Neural crest cell (in vitro differentiated cells): ENCODE measurements at regions not wholly inside any gene's neighbourhood (a gene's known extent, or its start where the extent isn't known, plus 50 kb on each side); places are given as distances from the start of the nearest gene placed in this dataset.

Source experiments
- DNase-seq: peaks from one replicate; pipeline ENCODE4 v3.0.0; 2021; ENCODE audit warnings: low read depth, mixed read lengths, low spot score
- H3K27ac Mint-ChIP-seq: one replicate; pipeline ENCODE4 v1.8.0; 2021; ENCODE audit warnings: mild to moderate bottlenecking, mixed read lengths; ENCODE audit not compliant: unreplicated experiment
- H3K27me3 Mint-ChIP-seq: 2 replicates; pipeline ENCODE4 v1.8.0; 2021; ENCODE audit warnings: low read depth, mild to moderate bottlenecking, mixed read lengths
- H3K36me3 Mint-ChIP-seq: 2 replicates; pipeline ENCODE4 v1.8.0; 2021; ENCODE audit warnings: low read depth, mild to moderate bottlenecking, mixed read lengths
- H3K4me1 Mint-ChIP-seq: 2 replicates; pipeline ENCODE4 v1.8.0; 2021; ENCODE audit warnings: mixed read lengths
- H3K4me3 Mint-ChIP-seq: one replicate; pipeline ENCODE4 v1.8.0; 2021; ENCODE audit warnings: mild to moderate bottlenecking, mixed read lengths
- H3K9me3 Mint-ChIP-seq: 2 replicates; pipeline ENCODE4 v1.8.0; 2021; ENCODE audit warnings: mixed read lengths
- TF ChIP-seq, protein P1 (sequence below): fragments of 200-600 bp; sonication (generic); conservative IDR thresholded peaks from 2 replicates; pipeline ENCODE4 v1.5.0; 2021; ENCODE audit warnings: antibody characterized with exemption, mild to moderate bottlenecking

DNA sequence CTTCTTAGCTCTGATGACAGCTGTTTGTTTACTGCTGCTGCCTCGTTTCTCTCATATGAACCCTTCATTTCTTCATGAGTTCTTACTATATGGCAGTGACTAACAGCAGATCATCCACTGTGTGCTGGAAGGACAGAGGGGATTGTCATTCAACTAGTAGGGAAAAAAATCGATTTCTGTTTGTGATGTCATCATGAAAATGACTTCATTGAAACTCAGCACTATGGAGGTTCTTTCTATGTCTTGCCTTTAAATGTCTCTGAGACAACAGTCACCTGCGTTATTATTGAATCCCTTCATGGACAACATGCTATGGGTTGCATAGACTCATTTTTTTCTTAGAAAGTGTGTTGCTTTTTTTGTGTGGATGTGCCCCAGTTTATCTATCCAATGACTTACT lies 394.4 kb downstream of the DOK5 start:
- Mint-ChIP-seq H3K4me1 (no peaks in the 10 kb centered on the region), H3K9me3 (peaks cover 7% of the 10 kb centered on the region), H3K27ac (no peak overlapping the region), H3K4me3 (no peak overlapping the region), H3K27me3 (peaks cover 15% of the 10 kb centered on the region), H3K36me3 (no peaks in the 10 kb centered on the region)
- no peak for DNase-seq
- TF ChIP-seq, protein P1, sequence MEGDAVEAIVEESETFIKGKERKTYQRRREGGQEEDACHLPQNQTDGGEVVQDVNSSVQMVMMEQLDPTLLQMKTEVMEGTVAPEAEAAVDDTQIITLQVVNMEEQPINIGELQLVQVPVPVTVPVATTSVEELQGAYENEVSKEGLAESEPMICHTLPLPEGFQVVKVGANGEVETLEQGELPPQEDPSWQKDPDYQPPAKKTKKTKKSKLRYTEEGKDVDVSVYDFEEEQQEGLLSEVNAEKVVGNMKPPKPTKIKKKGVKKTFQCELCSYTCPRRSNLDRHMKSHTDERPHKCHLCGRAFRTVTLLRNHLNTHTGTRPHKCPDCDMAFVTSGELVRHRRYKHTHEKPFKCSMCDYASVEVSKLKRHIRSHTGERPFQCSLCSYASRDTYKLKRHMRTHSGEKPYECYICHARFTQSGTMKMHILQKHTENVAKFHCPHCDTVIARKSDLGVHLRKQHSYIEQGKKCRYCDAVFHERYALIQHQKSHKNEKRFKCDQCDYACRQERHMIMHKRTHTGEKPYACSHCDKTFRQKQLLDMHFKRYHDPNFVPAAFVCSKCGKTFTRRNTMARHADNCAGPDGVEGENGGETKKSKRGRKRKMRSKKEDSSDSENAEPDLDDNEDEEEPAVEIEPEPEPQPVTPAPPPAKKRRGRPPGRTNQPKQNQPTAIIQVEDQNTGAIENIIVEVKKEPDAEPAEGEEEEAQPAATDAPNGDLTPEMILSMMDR = no peak

DNA sequence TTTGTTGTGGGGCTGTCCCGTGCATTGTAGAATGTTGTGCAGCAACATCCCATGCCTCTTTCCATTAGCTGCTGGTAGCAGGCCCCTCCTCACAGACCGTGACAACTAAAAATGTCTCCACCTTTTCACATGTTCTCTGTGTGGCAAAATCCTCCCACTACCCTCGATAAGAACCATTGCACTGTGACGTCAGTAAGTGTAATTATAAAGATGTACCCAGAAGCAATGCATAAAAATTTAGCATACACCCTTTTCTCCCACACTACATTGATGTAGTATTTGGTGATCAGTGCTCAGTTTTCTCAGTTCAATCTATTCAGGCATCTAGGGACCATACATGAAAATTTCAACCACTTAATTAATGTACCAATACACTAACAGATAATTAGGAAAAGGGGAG lies 389.9 kb downstream of the DOK5 start:
- TF ChIP-seq, protein P1 = no peak
- Mint-ChIP-seq H3K27ac (no peak overlapping the region), H3K27me3 (peaks cover 7% of the 10 kb centered on the region), H3K4me1 (no peaks in the 10 kb centered on the region), H3K36me3 (no peaks in the 10 kb centered on the region), H3K4me3 (no peak overlapping the region), H3K9me3 (peaks cover 2% of the 10 kb centered on the region)
- no peak for DNase-seq

DNA sequence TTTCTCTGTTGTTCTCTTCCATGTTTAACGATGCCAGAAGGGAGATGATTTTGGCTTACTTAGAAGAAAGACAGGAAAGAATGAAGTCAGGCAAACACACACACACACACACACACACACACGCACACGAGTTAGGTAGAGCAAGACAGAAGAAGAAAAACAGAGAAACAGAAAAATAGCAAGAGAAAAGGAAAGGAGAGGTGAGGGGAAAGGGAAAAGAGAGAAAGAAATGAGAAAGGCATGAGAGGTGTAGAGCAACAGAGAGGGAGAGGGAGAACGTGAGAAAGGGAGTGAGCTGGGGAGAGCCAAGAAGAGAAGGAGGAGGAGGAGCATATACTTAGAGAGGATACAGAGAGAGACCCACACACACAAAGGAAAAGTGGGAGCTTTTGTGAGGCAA lies 385.3 kb downstream of the DOK5 start:
- no peak overlapping the region for H3K4me3 Mint-ChIP-seq
- no peaks in the 10 kb centered on the region for H3K27me3 Mint-ChIP-seq
- H3K9me3 Mint-ChIP-seq = peaks cover 2% of the 10 kb centered on the region
- DNase-seq = no peak
- H3K36me3 Mint-ChIP-seq = no peaks in the 10 kb centered on the region
- TF ChIP-seq, protein P1 = no peak
- no peak overlapping the region for H3K27ac Mint-ChIP-seq
- H3K4me1 Mint-ChIP-seq = no peaks in the 10 kb centered on the region

DNA sequence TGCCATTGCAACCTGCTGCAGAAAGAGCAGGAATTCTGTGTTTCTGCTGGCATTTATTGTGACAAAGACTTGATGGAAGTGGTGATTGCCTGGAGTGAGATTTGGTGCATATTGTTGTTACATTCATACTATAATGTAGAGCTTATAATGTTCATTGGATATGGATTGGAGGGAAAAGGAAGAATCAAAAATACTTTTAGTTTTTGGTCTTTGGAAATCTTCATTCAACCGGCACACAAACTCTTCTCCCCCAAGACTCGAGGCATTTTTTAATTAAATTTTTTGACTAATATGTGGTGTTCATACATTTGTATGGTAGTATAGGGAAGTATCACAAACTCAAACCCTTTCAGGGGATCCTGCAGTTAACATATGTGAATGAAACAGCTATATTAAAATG lies 380.8 kb downstream of the DOK5 start:
- TF ChIP-seq, protein P1 = no peak
- Mint-ChIP-seq H3K9me3 (peaks cover 3% of the 10 kb centered on the region), H3K27me3 (no peaks in the 10 kb centered on the region), H3K27ac (no peak overlapping the region), H3K36me3 (no peaks in the 10 kb centered on the region), H3K4me1 (no peaks in the 10 kb centered on the region), H3K4me3 (no peak overlapping the region)
- DNase-seq = no peak

DNA sequence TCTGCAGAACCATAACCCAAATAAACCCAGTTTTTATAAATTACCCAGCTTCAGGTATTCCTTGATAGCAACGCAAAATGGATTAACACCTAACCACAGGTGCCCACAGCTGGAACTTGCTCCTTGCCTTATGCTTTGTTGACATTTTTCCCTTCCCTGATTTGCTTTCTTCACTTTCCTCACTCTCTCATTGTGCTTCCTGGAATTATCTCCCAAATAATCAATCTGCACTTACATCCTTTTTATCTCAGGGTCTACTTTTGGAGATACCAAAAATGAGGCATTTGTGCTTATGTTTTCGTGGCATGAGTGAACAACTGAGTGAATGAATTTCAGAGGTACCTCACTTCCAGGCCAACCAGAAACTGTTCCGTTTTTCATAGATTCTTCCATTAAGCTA lies 374.3 kb downstream of the DOK5 start:
- H3K4me3 Mint-ChIP-seq = no peak overlapping the region
- H3K36me3 Mint-ChIP-seq = no peaks in the 10 kb centered on the region
- DNase-seq = no peak
- H3K9me3 Mint-ChIP-seq = peaks cover 3% of the 10 kb centered on the region
- no peaks in the 10 kb centered on the region for H3K27me3 Mint-ChIP-seq
- no peak overlapping the region for H3K27ac Mint-ChIP-seq
- no peaks in the 10 kb centered on the region for H3K4me1 Mint-ChIP-seq
- TF ChIP-seq, protein P1 = no peak
